ENCODE measurements at regions not wholly inside any gene's neighbourhood (a gene's known extent, or its start where the extent isn't known, plus 50 kb on each side); places are given as distances from the start of the nearest gene placed in this dataset.

GRCh38 chr6:92708270-92708669, 711.1 kb downstream of the EPHA7 start:
- in situ Hi-C loops (cut with MboI; ENCODE audit: low sequenced_read_pairs, unreplicated experiment), result no loop called here
- no peak for TF ChIP-seq CTCF (IDR thresholded peaks at IDR 0.05; ENCODE audit: borderline replicate concordance, control extremely low read depth, extremely low read depth, insufficient read depth, missing control alignments)
- no peak for DNase-seq (ENCODE audit: low spot score)

- DNase-seq (ENCODE audit: low spot score), result no peak
- in situ Hi-C loops (cut with MboI; ENCODE audit: low sequenced_read_pairs, unreplicated experiment), result no loop called here
- TF ChIP-seq CTCF (IDR thresholded peaks at IDR 0.05; ENCODE audit: borderline replicate concordance, control extremely low read depth, extremely low read depth, insufficient read depth, missing control alignments), result no peak
These were observed 712.4 kb downstream of the EPHA7 start for GRCh38 chr6:92706976-92707375.

GRCh38 chr6:92701425-92702096, 717.8 kb downstream of the EPHA7 start:
- no peak for DNase-seq (ENCODE audit: low spot score)
- TF ChIP-seq CTCF (IDR thresholded peaks at IDR 0.05; ENCODE audit: borderline replicate concordance, control extremely low read depth, extremely low read depth, insufficient read depth, missing control alignments), result no peak
- in situ Hi-C loops (cut with MboI; ENCODE audit: low sequenced_read_pairs, unreplicated experiment), result no loop called here

GRCh38 chr6:92700411-92700810, 718.9 kb downstream of the EPHA7 start:
- no peak for DNase-seq (ENCODE audit: low spot score)
- TF ChIP-seq CTCF (IDR thresholded peaks at IDR 0.05; ENCODE audit: borderline replicate concordance, control extremely low read depth, extremely low read depth, insufficient read depth, missing control alignments), result no peak
- in situ Hi-C loops (cut with MboI; ENCODE audit: low sequenced_read_pairs, unreplicated experiment), result no loop called here

GRCh38 chr6:92690997-92691599, 728.3 kb downstream of the EPHA7 start:
- no peak for TF ChIP-seq CTCF (IDR thresholded peaks at IDR 0.05; ENCODE audit: borderline replicate concordance, control extremely low read depth, extremely low read depth, insufficient read depth, missing control alignments)
- in situ Hi-C loops (cut with MboI; ENCODE audit: low sequenced_read_pairs, unreplicated experiment), result no loop called here
- no peak for DNase-seq (ENCODE audit: low spot score)

GRCh38 chr6:92688342-92688741, 731.0 kb downstream of the EPHA7 start:
- no peak for TF ChIP-seq CTCF (IDR thresholded peaks at IDR 0.05; ENCODE audit: borderline replicate concordance, control extremely low read depth, extremely low read depth, insufficient read depth, missing control alignments)
- in situ Hi-C loops (cut with MboI; ENCODE audit: low sequenced_read_pairs, unreplicated experiment), result no loop called here

More at GRCh38 chr6:92688342-92688741, 731.0 kb downstream of the EPHA7 start:
- no peak for DNase-seq (ENCODE audit: low spot score)

All from GM13976 (cell line).